ENCODE measurements at regions not wholly inside any gene's neighbourhood (a gene's known extent, or its start where the extent isn't known, plus 50 kb on each side); places are given as distances from the start of the nearest gene placed in this dataset.

DNA sequence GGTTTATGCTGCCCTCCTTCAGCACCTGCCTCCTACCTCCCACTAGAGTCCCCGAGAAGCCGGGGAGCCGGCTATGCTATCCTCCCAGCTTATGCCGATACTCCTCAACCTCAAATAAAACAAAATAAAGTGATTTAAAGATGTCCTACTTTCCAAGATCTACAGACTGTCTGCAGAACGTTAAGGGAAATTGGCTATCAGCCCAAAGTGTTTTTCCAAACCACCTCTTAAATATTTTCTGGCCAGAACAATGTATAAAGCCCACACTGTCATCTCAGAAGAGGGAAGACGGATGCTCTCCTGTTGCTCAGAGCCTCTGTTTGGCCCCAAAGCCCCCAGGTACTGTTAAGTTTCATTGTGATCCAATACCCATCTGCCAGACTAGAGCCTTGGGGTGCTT is 54.0 kb upstream of the MGMT start:
- Histone ChIP-seq H3K4me3 (no peak overlapping the region), H2AFZ (no peak overlapping the region), H4K20me1 (ENCODE audit: insufficient read depth, poor library complexity, severe bottlenecking) (no peaks in the 10 kb centered on the region), H3K27me3 (peaks cover 7% of the 10 kb centered on the region), H3K4me1 (ENCODE audit: insufficient read depth) (peaks cover 4% of the 10 kb centered on the region), H3K9me3 (ENCODE audit: low read depth) (no peaks in the 10 kb centered on the region), H3K79me2 (no peaks in the 10 kb centered on the region), H3K4me2 (no peak overlapping the region), H3K36me3 (replicated peaks; ENCODE audit: insufficient read depth, low read depth) (no peaks in the 10 kb centered on the region), H3K9me2 (replicated peaks; ENCODE audit: insufficient read depth) (no peaks in the 10 kb centered on the region), H3K27ac (no peak overlapping the region)
- WGBS (ENCODE audit: low lambda C conversion rate, missing lambda C conversion rate), result 79% methylated on average over 6 of the region's 6 CpGs
- no peak for TF ChIP-seq CTCF (IDR thresholded peaks at IDR 0.05; ENCODE audit: poor library complexity)
- no peak for TF ChIP-seq EZH2 (IDR thresholded peaks at IDR 0.05; ENCODE audit: borderline replicate concordance)
- no peak for TF ChIP-seq EZH2phosphoT487 (IDR thresholded peaks at IDR 0.05; ENCODE audit: low read depth, severe bottlenecking, unreplicated experiment)
- DNase-seq (ENCODE audit: low spot score), result no peak

DNA sequence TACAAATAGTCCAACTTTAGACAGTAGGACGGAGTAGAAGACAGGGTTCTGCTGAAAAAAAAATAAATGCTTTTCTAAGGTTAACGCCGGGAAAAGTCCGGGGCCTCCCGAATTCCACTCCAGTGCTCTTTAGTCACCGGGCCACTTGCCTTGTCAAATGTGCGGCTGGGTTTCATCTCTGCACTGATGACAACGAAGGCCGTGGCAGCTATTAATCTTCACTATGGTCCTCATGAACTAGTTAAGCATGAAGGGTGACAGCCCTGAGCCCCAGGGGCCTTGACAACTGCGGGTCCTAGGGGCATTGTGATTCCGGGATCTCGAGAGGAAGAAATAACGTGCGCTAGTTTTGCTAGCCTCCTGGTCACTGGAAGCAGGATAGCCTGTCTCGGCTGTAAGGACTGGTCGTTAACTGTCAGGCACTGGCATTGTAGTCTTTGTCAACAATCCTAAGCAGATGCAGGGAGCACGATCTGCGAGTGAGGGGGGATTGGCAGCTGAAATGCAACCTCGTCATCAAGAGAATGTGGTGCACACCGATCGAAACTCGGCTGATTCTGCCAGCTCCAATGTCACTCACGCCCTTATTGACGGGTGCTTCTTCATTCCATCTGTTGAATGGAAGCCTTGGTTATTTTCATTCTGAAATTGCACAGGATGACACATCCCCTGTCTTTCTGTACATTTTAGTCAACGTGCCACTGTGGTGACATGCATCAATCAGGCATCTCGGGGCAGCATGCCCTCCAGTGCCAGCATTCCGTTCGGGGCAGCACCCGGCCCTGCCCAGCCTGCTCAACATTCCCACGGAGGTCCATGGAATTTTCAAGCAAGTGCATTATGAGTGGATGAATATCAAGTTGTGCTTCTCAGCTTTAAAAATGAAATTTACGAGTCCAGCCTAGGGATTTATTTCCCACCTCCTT is 51.6 kb upstream of the MGMT start:
- Histone ChIP-seq H3K36me3 (replicated peaks; ENCODE audit: insufficient read depth, low read depth) (no peaks in the 10 kb centered on the region), H3K27me3 (peaks cover 7% of the 10 kb centered on the region), H2AFZ (no peak overlapping the region), H3K9me2 (replicated peaks; ENCODE audit: insufficient read depth) (no peaks in the 10 kb centered on the region), H3K27ac (no peak overlapping the region), H3K4me2 (no peak overlapping the region), H3K9me3 (ENCODE audit: low read depth) (no peaks in the 10 kb centered on the region), H3K4me1 (ENCODE audit: insufficient read depth) (peaks cover 4% of the 10 kb centered on the region), H4K20me1 (ENCODE audit: insufficient read depth, poor library complexity, severe bottlenecking) (no peaks in the 10 kb centered on the region), H3K4me3 (no peak overlapping the region), H3K79me2 (no peaks in the 10 kb centered on the region)
- WGBS (ENCODE audit: low lambda C conversion rate, missing lambda C conversion rate), result 83% methylated on average over 31 of the region's 31 CpGs
- no peak for DNase-seq (ENCODE audit: low spot score)
- no peak for TF ChIP-seq CTCF (IDR thresholded peaks at IDR 0.05; ENCODE audit: poor library complexity)
- TF ChIP-seq EZH2 (IDR thresholded peaks at IDR 0.05; ENCODE audit: borderline replicate concordance), result no peak
- no peak for TF ChIP-seq EZH2phosphoT487 (IDR thresholded peaks at IDR 0.05; ENCODE audit: low read depth, severe bottlenecking, unreplicated experiment)

DNA sequence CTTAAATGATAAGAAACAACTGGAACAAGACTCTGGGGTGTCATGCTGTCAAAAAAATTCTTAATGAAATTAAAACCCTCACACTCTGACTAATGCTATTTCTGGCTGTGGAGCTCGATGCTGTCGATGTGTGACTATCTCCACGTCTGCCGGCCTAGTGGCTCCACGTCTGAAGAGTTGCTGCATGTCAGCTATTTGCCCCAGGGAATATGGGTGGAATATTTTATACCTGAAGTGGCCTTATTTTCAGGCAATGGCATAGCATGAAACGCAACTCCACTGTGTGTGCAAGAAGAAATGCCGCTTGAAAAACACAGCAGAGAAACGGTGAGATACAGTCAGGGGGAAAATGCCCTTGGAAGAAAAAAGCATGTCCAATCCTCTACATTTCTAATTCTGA is 50.9 kb upstream of the MGMT start:
- H3K9me2 ChIP-seq (replicated peaks; ENCODE audit: insufficient read depth), result no peaks in the 10 kb centered on the region
- H3K4me2 ChIP-seq, result no peak overlapping the region
- no peak for DNase-seq (ENCODE audit: low spot score)
- H3K9me3 ChIP-seq (ENCODE audit: low read depth), result no peaks in the 10 kb centered on the region
- H2AFZ ChIP-seq, result no peak overlapping the region
- no peaks in the 10 kb centered on the region for H4K20me1 ChIP-seq (ENCODE audit: insufficient read depth, poor library complexity, severe bottlenecking)
- no peaks in the 10 kb centered on the region for H3K36me3 ChIP-seq (replicated peaks; ENCODE audit: insufficient read depth, low read depth)
- WGBS (ENCODE audit: low lambda C conversion rate, missing lambda C conversion rate), result 90% methylated on average over 8 of the region's 8 CpGs
- no peaks in the 10 kb centered on the region for H3K79me2 ChIP-seq
- TF ChIP-seq EZH2phosphoT487 (IDR thresholded peaks at IDR 0.05; ENCODE audit: low read depth, severe bottlenecking, unreplicated experiment) (no peak), EZH2 (IDR thresholded peaks at IDR 0.05; ENCODE audit: borderline replicate concordance) (no peak), CTCF (IDR thresholded peaks at IDR 0.05; ENCODE audit: poor library complexity) (no peak)
- peaks cover 4% of the 10 kb centered on the region for H3K4me1 ChIP-seq (ENCODE audit: insufficient read depth)
- peaks cover 7% of the 10 kb centered on the region for H3K27me3 ChIP-seq
- no peak overlapping the region for H3K4me3 ChIP-seq
- H3K27ac ChIP-seq, result no peak overlapping the region
